ENCODE measurements at regions not wholly inside any gene's neighbourhood (a gene's known extent, or its start where the extent isn't known, plus 50 kb on each side); places are given as distances from the start of the nearest gene placed in this dataset.

- TF ChIP-seq RAD21 (IDR thresholded peaks at IDR 0.05; ENCODE audit: low read length) = no peak
- no peak for TF ChIP-seq CEBPB (IDR thresholded peaks at IDR 0.05; ENCODE audit: low read depth, low read length)
- no peak for TF ChIP-seq RFX5 (IDR thresholded peaks at IDR 0.05; ENCODE audit: low read depth, low read length)
- TF ChIP-seq MAZ (IDR thresholded peaks at IDR 0.05; ENCODE audit: borderline replicate concordance, low read depth, low read length) = no peak
- no peak for TF ChIP-seq FOS (IDR thresholded peaks at IDR 0.05; ENCODE audit: low read depth, low read length)
- TF ChIP-seq CHD1 (IDR thresholded peaks at IDR 0.05; ENCODE audit: low read depth, low read length) = no peak
- TF ChIP-seq MAFK (IDR thresholded peaks at IDR 0.05; ENCODE audit: low read depth, low read length) = no peak
- TF ChIP-seq POLR2A (IDR thresholded peaks at IDR 0.05; ENCODE audit: low read depth, low read length) = no peak
- TF ChIP-seq RCOR1 (IDR thresholded peaks at IDR 0.05; ENCODE audit: insufficient replicate concordance, low read length) = no peak
- TF ChIP-seq, protein P1, sequence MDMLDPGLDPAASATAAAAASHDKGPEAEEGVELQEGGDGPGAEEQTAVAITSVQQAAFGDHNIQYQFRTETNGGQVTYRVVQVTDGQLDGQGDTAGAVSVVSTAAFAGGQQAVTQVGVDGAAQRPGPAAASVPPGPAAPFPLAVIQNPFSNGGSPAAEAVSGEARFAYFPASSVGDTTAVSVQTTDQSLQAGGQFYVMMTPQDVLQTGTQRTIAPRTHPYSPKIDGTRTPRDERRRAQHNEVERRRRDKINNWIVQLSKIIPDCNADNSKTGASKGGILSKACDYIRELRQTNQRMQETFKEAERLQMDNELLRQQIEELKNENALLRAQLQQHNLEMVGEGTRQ (IDR thresholded peaks at IDR 0.05; ENCODE audit: low read depth, low read length) = no peak
- TF ChIP-seq NFE2L2 (IDR thresholded peaks at IDR 0.05; ENCODE audit: low read depth, low read length) = no peak
- TF ChIP-seq, protein P2, sequence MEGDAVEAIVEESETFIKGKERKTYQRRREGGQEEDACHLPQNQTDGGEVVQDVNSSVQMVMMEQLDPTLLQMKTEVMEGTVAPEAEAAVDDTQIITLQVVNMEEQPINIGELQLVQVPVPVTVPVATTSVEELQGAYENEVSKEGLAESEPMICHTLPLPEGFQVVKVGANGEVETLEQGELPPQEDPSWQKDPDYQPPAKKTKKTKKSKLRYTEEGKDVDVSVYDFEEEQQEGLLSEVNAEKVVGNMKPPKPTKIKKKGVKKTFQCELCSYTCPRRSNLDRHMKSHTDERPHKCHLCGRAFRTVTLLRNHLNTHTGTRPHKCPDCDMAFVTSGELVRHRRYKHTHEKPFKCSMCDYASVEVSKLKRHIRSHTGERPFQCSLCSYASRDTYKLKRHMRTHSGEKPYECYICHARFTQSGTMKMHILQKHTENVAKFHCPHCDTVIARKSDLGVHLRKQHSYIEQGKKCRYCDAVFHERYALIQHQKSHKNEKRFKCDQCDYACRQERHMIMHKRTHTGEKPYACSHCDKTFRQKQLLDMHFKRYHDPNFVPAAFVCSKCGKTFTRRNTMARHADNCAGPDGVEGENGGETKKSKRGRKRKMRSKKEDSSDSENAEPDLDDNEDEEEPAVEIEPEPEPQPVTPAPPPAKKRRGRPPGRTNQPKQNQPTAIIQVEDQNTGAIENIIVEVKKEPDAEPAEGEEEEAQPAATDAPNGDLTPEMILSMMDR (conservative IDR thresholded peaks at IDR 0.05; ENCODE audit: low read depth, low read length) = no peak
- no peak for TF ChIP-seq ELK1 (IDR thresholded peaks at IDR 0.05; ENCODE audit: borderline replicate concordance, low read depth, low read length)
- no peak for TF ChIP-seq BHLHE40 (IDR thresholded peaks at IDR 0.05; ENCODE audit: low read depth, low read length)
- no peak for TF ChIP-seq MXI1 (IDR thresholded peaks at IDR 0.05; ENCODE audit: borderline replicate concordance, low read depth, low read length)
- TF ChIP-seq SMC3 (IDR thresholded peaks at IDR 0.05; ENCODE audit: low read depth, low read length) = no peak
- dilution Hi-C loops (cut with HindIII; ENCODE audit: low sequenced_read_pairs, unreplicated experiment) = no loop called here
- Histone ChIP-seq H3K79me1 (ENCODE audit: low read depth in 1 of 2, low read length in 2 of 2) (no peaks in the 10 kb centered on the region), H3K4me2 (ENCODE audit: low read depth, low read length) (no peak overlapping the region), H3K18ac (ENCODE audit: low read depth, low read length) (no peak overlapping the region), H4K5ac (ENCODE audit: low read depth, low read length) (no peak overlapping the region), H4K8ac (ENCODE audit: low read depth in 2 of 2, low read length in 2 of 2) (no peak overlapping the region), H3K36me3 (ENCODE audit: control insufficient read depth, insufficient read depth, low read length) (no peaks in the 10 kb centered on the region), H3K9me3 (ENCODE audit: control insufficient read depth, insufficient read depth, low read length) (no peaks in the 10 kb centered on the region), H3K4me3 (ENCODE audit: insufficient read depth, low read depth, low read length) (no peak overlapping the region), H3K56ac (ENCODE audit: extremely low read depth, insufficient read depth, low read length) (no peak overlapping the region), H4K20me1 (ENCODE audit: insufficient read depth, low read length) (no peaks in the 10 kb centered on the region), H3K4ac (ENCODE audit: low read depth, low read length) (no peak overlapping the region), H3K27me3 (ENCODE audit: control insufficient read depth, insufficient read depth, low read length) (no peaks in the 10 kb centered on the region), H3K9ac (ENCODE audit: low read depth, low read length) (no peak overlapping the region), H4K91ac (ENCODE audit: insufficient read depth, low read depth, low read length) (no peak overlapping the region), H3K9me1 (ENCODE audit: insufficient read depth, low read length) (no peaks in the 10 kb centered on the region), H3K27ac (ENCODE audit: insufficient read depth, low read length) (no peak overlapping the region), H2AK5ac (ENCODE audit: low read depth, low read length) (no peak overlapping the region), H3K4me1 (ENCODE audit: control insufficient read depth, insufficient read depth, low read length) (no peaks in the 10 kb centered on the region), H2AFZ (replicated peaks; ENCODE audit: low read length, poor library complexity) (no peak overlapping the region), H2BK20ac (ENCODE audit: low read depth, low read length) (no peak overlapping the region), H2BK5ac (ENCODE audit: low read depth, low read length, poor library complexity, severe bottlenecking) (no peak overlapping the region), H2AK9ac (replicated peaks; ENCODE audit: low read depth, low read length, poor library complexity) (no peak overlapping the region), H2BK15ac (ENCODE audit: low read depth, low read length) (no peak overlapping the region), H3K14ac (replicated peaks; ENCODE audit: low read depth, low read length) (no peak overlapping the region), H3K23ac (ENCODE audit: low read depth, low read length) (no peak overlapping the region), H2BK120ac (ENCODE audit: low read depth, low read length) (no peak overlapping the region)
- POLR2A ChIA-PET (ENCODE audit: unreplicated experiment) = no interaction called here
- DNase-seq (no peak), ATAC-seq (ENCODE audit: low read depth) (no peak)
- intact Hi-C loops (cut with micrococcal nuclease) = no loop called here
- BruUV-seq (replicated peaks) = no TSS peak
- WGBS, 2 experiments (ENCODE audit: extremely low coverage in 2 of 2, insufficient read length in 1 of 2) = no CpG with 5 or more reads among the region's 2 CpGs
- in situ Hi-C loops (cut with MboI; ENCODE audit: low sequenced_read_pairs) = no loop called here
- CTCF ChIA-PET = no interaction called here
These were observed 381.0 kb upstream of the TEX13C start for GRCh38 chrX:124938715-124939114.
